HG02642 (cell line): ENCODE measurements at regions not wholly inside any gene's neighbourhood (a gene's known extent, or its start where the extent isn't known, plus 50 kb on each side); places are given as distances from the start of the nearest gene placed in this dataset.

Source experiments
- ATAC-seq: cut with Tn5 transposase; IDR thresholded peaks from one replicate; pipeline ENCODE4 v1.9.1; 2021; ENCODE audit warnings: mild to moderate bottlenecking; ENCODE audit not compliant: unreplicated experiment, poor library complexity

DNA sequence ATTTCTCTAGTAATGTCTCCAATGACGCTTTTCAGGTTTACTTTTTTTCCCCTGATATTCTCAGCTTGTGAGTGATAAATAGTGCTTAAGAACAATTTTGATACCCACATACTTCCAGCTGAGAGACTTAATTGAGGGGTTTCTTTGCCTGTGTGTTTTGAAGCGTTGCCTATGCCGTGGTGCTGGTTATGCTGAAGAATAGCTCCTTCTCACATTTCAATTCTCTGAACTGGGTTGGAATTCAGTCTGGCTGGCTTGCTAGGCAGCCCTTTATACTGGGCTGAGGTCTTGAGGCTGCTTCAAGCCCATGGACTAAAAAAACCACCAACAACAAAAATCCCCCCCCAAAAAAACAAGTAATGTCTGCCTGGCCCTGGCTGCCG is 87.4 kb downstream of the CHST2 start:
- no peak for ATAC-seq

DNA sequence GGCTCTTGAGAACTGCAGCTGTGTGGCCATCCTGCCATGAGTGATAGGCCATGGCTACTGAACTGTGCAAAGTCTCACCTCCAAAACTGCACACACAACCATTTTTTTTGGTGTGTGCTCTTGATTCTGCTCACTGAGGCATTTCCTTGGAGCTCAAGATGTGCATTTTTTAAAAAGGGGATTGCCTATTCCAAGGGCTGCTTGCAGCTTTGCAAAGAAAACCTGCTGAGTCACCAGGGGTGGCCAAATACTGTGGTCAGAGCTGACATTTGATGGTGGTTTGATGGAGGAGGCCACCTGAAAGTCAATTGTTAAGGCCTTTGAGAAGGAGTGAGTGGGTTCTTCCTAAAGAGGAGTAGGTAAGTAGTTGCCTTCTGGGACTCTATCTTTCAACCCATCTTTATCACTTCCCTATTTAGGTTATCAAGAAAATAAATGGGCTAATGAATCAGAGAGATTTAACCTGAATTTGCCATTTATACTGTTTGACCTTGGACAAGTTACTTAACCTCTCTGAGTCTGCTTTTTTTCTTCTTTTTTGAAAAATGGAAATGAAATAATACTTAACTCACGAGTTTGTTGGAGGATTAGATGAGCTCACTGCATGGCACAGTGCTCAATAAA is 87.9 kb downstream of the CHST2 start:
- ATAC-seq, result peak; percentile 85

- no peak for ATAC-seq
Measured at GRCh38 chr3:143208976-143209714, 89.6 kb downstream of the CHST2 start.

DNA sequence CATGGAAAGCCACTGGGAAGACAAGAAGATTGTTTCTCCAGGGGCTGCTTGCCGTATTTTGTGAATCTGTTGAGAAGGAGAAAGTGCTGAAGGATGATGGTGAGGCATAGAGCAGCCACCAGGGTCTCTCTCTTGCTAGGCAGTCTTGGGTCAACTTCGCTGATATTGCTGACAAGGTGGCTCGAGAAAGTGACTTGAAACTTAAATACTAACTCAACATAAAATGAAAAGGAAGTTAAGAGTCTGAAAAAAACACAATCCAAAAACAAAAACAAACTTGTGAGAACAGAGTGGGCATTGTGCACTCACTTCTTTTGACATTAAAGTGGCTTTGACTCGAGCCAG is 90.1 kb downstream of the CHST2 start:
- no peak for ATAC-seq

DNA sequence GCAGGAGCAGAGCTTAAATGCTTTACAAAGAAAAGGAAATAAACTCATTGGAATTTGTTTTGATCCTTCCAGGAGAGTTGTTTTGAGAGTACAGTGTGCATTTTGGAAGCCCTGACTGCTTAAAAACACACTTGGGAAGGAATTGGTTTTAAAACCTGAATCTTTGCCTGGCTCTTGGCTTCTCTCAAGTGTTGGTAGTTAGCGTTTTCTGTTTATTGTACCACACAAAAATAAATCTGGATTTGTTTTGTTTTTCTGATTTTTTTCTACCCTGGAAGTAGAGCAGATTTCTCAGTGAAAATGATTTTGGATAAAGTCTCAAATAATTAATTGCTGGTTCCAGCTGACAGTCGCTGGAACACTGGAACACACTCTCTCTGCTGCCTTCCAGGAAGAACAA is 90.6 kb downstream of the CHST2 start:
- ATAC-seq, result no peak

GRCh38 chr3:143215059-143215458 is 95.5 kb downstream of the CHST2 start:
- no peak for ATAC-seq
